ENCODE measurements at regions not wholly inside any gene's neighbourhood (a gene's known extent, or its start where the extent isn't known, plus 50 kb on each side); places are given as distances from the start of the nearest gene placed in this dataset.

DNA sequence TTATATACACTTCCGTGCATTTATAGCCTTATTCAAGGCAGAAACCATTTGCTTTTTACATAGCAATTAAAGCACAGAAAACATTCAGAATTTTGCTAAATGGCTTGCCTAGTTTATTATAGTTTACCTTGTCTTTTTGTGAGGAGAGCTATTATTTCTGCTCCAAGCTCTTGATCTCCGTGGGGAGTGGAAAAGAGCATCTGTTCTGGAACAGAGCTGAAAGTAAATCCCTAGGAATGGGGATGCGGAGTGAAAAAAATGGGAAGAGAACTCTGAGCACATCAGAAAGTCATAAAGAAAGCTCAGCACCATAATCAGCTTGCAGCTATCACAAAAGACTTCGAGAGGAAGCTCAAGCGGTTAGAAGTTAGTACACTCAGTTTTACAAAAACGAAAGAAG, 1006.7 kb downstream of the ROBO2 start:
- no peak overlapping the region for H3K4me3 ChIP-seq
- TF ChIP-seq, protein P1, sequence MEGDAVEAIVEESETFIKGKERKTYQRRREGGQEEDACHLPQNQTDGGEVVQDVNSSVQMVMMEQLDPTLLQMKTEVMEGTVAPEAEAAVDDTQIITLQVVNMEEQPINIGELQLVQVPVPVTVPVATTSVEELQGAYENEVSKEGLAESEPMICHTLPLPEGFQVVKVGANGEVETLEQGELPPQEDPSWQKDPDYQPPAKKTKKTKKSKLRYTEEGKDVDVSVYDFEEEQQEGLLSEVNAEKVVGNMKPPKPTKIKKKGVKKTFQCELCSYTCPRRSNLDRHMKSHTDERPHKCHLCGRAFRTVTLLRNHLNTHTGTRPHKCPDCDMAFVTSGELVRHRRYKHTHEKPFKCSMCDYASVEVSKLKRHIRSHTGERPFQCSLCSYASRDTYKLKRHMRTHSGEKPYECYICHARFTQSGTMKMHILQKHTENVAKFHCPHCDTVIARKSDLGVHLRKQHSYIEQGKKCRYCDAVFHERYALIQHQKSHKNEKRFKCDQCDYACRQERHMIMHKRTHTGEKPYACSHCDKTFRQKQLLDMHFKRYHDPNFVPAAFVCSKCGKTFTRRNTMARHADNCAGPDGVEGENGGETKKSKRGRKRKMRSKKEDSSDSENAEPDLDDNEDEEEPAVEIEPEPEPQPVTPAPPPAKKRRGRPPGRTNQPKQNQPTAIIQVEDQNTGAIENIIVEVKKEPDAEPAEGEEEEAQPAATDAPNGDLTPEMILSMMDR (IDR thresholded peaks at IDR 0.05): no peak
- no peaks in the 10 kb centered on the region for H3K27me3 ChIP-seq
- peaks cover 0 to 14% of the 10 kb centered on the region in 2 donors for H3K4me1 ChIP-seq
- no peak for DNase-seq (ENCODE audit: low spot score)
- no peaks in the 10 kb centered on the region for H3K9me3 ChIP-seq
- H3K36me3 ChIP-seq: no peaks in the 10 kb centered on the region
- H3K27ac ChIP-seq: no peak overlapping the region

DNA sequence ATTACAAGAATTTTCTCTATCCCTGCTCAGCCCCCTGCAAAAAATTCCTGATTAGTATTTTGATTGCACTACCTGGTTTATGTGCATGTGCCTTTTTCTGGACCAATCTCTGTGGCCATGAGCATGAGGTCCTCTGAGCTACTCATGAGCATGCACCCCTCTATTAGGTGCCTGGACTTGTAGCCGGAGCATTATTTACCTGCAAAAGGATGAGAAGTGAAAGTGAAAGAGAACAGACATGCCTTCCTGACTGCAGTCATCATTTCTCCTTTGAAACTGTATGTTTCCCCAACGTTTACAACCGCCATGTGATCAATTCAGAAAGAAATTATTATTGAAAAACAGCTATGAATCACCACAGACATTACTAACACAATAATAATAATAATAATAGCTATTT, 1008.8 kb downstream of the ROBO2 start:
- Histone ChIP-seq H3K9me3 (no peaks in the 10 kb centered on the region), H3K27me3 (no peaks in the 10 kb centered on the region), H3K4me1 (peaks cover 0 to 14% of the 10 kb centered on the region in 2 donors), H3K27ac (no peak overlapping the region), H3K36me3 (no peaks in the 10 kb centered on the region), H3K4me3 (no peak overlapping the region)
- no peak for DNase-seq (ENCODE audit: low spot score)
- TF ChIP-seq, protein P1 (IDR thresholded peaks at IDR 0.05): no peak

DNA sequence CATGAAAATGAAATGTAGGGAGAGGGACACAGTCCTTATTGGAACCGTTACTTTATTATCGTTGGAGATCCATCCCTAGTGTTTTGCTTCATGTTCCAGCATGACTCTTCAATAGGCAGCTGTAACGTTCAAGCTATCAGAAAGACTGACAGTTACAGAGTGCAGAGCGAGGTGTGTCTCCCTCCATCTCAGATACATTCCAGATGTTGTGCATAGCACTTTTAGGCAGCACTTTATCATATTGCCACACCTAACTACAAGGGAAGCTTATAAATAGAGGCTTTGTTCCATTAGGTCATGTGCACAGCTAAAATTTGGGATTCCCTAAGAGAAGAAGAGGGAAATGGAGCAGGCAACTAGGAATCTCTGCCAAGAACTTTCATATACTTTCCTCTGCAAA, 1009.6 kb downstream of the ROBO2 start:
- Histone ChIP-seq H3K36me3 (no peaks in the 10 kb centered on the region), H3K27ac (no peak overlapping the region), H3K4me3 (no peak overlapping the region), H3K9me3 (no peaks in the 10 kb centered on the region), H3K27me3 (no peaks in the 10 kb centered on the region), H3K4me1 (peaks cover 0 to 14% of the 10 kb centered on the region in 2 donors)
- DNase-seq (ENCODE audit: low spot score): no peak
- TF ChIP-seq, protein P1 (IDR thresholded peaks at IDR 0.05): no peak

DNA sequence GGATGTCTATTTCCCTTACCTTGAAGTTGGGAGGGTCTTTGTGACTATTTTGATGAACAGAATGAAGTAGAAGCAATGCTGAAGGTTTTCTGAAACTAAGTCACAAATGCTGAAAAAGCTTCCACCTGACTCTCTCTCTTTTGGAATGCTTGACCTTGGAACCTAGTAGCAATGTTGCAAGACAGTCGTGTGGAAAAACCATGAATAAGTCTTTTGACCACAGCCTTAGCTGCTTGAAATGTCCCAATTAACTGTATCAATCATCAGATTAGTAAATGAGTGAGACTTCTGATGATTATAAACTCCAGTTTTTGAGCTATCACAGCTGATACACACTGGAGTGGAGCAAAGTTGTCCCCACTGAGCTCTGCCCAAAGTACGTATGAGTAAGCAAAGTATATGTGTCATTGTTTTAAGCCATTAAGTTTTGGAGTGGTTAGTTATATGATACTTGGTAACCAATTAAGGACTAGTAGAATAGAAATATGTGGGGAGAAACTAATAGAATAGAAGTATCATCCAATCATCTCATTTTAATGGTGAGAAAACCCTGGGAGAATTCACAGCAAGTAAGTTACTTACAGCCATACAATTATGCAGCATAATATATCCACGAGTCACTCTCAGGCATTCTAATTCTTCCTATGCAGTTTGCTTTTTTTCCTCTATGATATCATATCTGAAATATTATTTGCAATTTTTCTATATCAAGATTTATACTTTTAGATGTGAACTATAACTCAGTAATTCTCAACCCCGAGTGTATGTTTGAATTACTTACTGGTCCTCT, 1010.6 kb downstream of the ROBO2 start:
- Histone ChIP-seq H3K36me3 (no peaks in the 10 kb centered on the region), H3K4me3 (no peak overlapping the region), H3K9me3 (no peaks in the 10 kb centered on the region), H3K27me3 (no peaks in the 10 kb centered on the region), H3K27ac (no peak overlapping the region), H3K4me1 (peaks cover 0 to 14% of the 10 kb centered on the region in 2 donors)
- TF ChIP-seq, protein P1 (IDR thresholded peaks at IDR 0.05): no peak
- no peak for DNase-seq (ENCODE audit: low spot score)

DNA sequence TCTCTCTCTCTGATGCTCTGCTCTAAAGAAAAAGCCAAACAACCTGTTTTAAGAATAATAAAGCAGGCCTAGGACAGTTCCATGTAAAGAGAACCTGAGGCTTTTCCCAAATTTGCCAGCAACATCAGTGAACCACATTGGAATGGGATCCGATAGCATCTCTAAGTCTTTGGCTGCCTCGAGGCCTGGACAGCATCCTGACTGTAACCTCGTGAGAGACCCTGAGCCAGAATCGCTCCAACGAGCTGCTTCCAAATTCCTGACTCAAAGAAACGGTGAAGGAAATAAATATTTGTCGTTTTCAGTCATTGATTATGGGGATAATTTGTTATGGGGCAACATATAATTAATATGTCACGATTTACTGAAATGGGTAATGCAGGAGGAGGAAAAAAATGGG, 1012.8 kb downstream of the ROBO2 start:
- H3K9me3 ChIP-seq: no peaks in the 10 kb centered on the region
- H3K4me3 ChIP-seq: no peak overlapping the region
- H3K36me3 ChIP-seq: no peaks in the 10 kb centered on the region
- no peak for DNase-seq (ENCODE audit: low spot score)
- peaks cover 0 to 14% of the 10 kb centered on the region in 2 donors for H3K4me1 ChIP-seq
- TF ChIP-seq, protein P1 (IDR thresholded peaks at IDR 0.05): no peak
- H3K27me3 ChIP-seq: no peaks in the 10 kb centered on the region
- no peak overlapping the region for H3K27ac ChIP-seq

DNA sequence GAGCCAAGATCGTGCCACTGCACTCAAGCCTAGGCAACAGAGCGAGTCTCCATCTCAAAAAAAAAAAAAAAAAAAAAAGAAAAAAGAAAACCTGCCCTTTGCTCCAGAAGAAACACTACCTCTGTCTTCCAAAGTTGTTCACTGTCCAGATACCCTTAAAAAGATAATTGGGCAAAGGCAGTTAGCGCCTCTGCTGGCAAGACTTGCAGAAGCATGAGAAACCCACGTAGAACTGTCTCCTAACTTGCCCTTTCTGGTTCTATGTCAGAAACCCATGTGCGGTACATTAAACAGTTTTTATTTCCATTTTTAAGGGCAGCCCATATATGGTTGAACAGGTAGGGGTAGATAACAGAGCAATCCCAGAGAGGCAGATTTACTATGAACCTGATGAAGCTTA, 1026.4 kb downstream of the ROBO2 start:
- Histone ChIP-seq H3K27me3 (no peaks in the 10 kb centered on the region), H3K36me3 (no peaks in the 10 kb centered on the region), H3K4me3 (no peak overlapping the region), H3K27ac (no peak overlapping the region), H3K9me3 (no peaks in the 10 kb centered on the region), H3K4me1 (no peaks in the 10 kb centered on the region)
- TF ChIP-seq, protein P1 (IDR thresholded peaks at IDR 0.05): no peak
- DNase-seq (ENCODE audit: low spot score): no peak

All from right atrium auricular region (tissue), 2 donors.